ENCODE measurements at regions not wholly inside any gene's neighbourhood (a gene's known extent, or its start where the extent isn't known, plus 50 kb on each side); places are given as distances from the start of the nearest gene placed in this dataset.

- TF ChIP-seq CTCF (conservative IDR thresholded peaks at IDR 0.05), result no peak
- no peak overlapping the region for H3K27ac ChIP-seq
These were observed 141.7 kb downstream of the SALL1 start for GRCh38 chr16:51009359-51009758.

- TF ChIP-seq CTCF (conservative IDR thresholded peaks at IDR 0.05), result no peak
- H3K27ac ChIP-seq, result no peak overlapping the region
These were observed 142.5 kb downstream of the SALL1 start for GRCh38 chr16:51008607-51009006.

GRCh38 chr16:51008037-51008436, 143.0 kb downstream of the SALL1 start:
- no peak overlapping the region for H3K27ac ChIP-seq
- no peak for TF ChIP-seq CTCF (conservative IDR thresholded peaks at IDR 0.05)

- H3K27ac ChIP-seq, result no peak overlapping the region
- TF ChIP-seq CTCF (conservative IDR thresholded peaks at IDR 0.05), result no peak
These were observed 147.1 kb downstream of the SALL1 start for GRCh38 chr16:51003850-51004566.

GRCh38 chr16:51002881-51003490, 148.1 kb downstream of the SALL1 start:
- TF ChIP-seq CTCF (conservative IDR thresholded peaks at IDR 0.05), result no peak
- H3K27ac ChIP-seq, result no peak overlapping the region

- H3K27ac ChIP-seq, result no peak overlapping the region
- no peak for TF ChIP-seq CTCF (conservative IDR thresholded peaks at IDR 0.05)
These were observed 151.9 kb downstream of the SALL1 start for GRCh38 chr16:50999181-50999580.

GRCh38 chr16:50998411-50998810, 152.7 kb downstream of the SALL1 start:
- H3K27ac ChIP-seq, result no peak overlapping the region
- TF ChIP-seq CTCF (conservative IDR thresholded peaks at IDR 0.05), result no peak
